Brain pericyte (primary cell): ENCODE measurements at regions not wholly inside any gene's neighbourhood (a gene's known extent, or its start where the extent isn't known, plus 50 kb on each side); places are given as distances from the start of the nearest gene placed in this dataset.

ENCODE experiments used
- DNase-seq: peaks from one replicate; pipeline ENCODE4 v3.0.0-alpha.2; 2012; ENCODE audit warnings: low read depth, low spot score

GRCh38 chr2:236715491-236715961 is 145.9 kb downstream of the ACKR3 start:
- DNase-seq: no peak

GRCh38 chr2:236717120-236717519 is 147.5 kb downstream of the ACKR3 start:
- DNase-seq: no peak

- no peak for DNase-seq
These were observed 148.1 kb downstream of the ACKR3 start for GRCh38 chr2:236717729-236718128.

GRCh38 chr2:236718207-236718992 is 148.8 kb downstream of the ACKR3 start:
- DNase-seq: no peak

- no peak for DNase-seq
These were observed 149.6 kb downstream of the ACKR3 start for GRCh38 chr2:236719192-236719635.

GRCh38 chr2:236720974-236721540 is 151.4 kb downstream of the ACKR3 start:
- no peak for DNase-seq

- no peak for DNase-seq
These were observed 154.6 kb downstream of the ACKR3 start for GRCh38 chr2:236724200-236724599.

GRCh38 chr2:236726701-236727450 is 157.3 kb downstream of the ACKR3 start:
- DNase-seq: no peak

GRCh38 chr2:236728916-236729670 is 159.5 kb downstream of the ACKR3 start:
- DNase-seq: no peak

- DNase-seq: no peak
These were observed 160.8 kb downstream of the ACKR3 start for GRCh38 chr2:236730393-236730792.

- DNase-seq: peak; percentile 84
These were observed 162.3 kb downstream of the ACKR3 start for GRCh38 chr2:236731767-236732580.

GRCh38 chr2:236733156-236733555 is 163.5 kb downstream of the ACKR3 start:
- DNase-seq: no peak

- DNase-seq: no peak
These were observed 166.2 kb downstream of the ACKR3 start for GRCh38 chr2:236735825-236736238.

GRCh38 chr2:236738030-236738429 is 168.4 kb downstream of the ACKR3 start:
- DNase-seq: no peak

- no peak for DNase-seq
These were observed 169.3 kb downstream of the ACKR3 start for GRCh38 chr2:236738896-236739295.

GRCh38 chr2:236739663-236740062 is 170.0 kb downstream of the ACKR3 start:
- DNase-seq: no peak

GRCh38 chr2:236740506-236740905 is 170.9 kb downstream of the ACKR3 start:
- no peak for DNase-seq

- peak; percentile 42 for DNase-seq
These were observed 173.7 kb downstream of the ACKR3 start for GRCh38 chr2:236743039-236743920.

GRCh38 chr2:236743921-236744280 is 174.3 kb downstream of the ACKR3 start:
- DNase-seq: no peak

GRCh38 chr2:236744281-236744705 is 174.7 kb downstream of the ACKR3 start:
- peak; percentile 86 for DNase-seq
